ENCODE measurements at regions not wholly inside any gene's neighbourhood (a gene's known extent, or its start where the extent isn't known, plus 50 kb on each side); places are given as distances from the start of the nearest gene placed in this dataset.

DNA sequence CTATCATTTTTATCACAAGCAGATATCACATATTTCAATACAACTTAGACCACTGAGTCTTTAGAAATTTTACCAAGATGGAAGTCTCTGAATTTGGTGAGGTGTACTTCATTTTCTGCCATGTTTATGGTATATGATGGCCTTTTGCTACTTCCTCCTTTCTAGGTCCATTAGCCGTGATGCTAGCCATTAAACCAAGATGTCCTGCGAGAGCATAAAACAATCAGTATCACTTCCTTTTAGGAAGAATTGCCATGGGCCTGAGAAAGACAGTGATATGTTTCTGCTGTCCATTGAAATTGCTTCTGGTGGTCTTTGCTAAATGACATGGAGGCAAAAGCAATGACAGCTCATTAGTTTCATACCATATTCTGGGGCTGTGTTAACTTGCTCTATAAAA, 1851.7 kb upstream of the IGFBP7 start:
- Histone ChIP-seq H3K9ac (ENCODE audit: low read depth, low read length, poor library complexity, severe bottlenecking) (no peak overlapping the region), H3F3A (ENCODE audit: low read depth) (no peaks in the 10 kb centered on the region), H3K9me3 (ENCODE audit: insufficient read depth, low read depth, low read length) (no peaks in the 10 kb centered on the region), H3K27me3 (ENCODE audit: insufficient read depth, low read length, poor library complexity, severe bottlenecking) (no peaks in the 10 kb centered on the region), H3K4me2 (ENCODE audit: low read depth, low read length, poor library complexity, severe bottlenecking) (no peak overlapping the region), H3K4me3 (ENCODE audit: low read length, poor library complexity, severe bottlenecking) (no peak overlapping the region), H3K4me1 (ENCODE audit: insufficient read depth, low read length, poor library complexity, severe bottlenecking) (no peaks in the 10 kb centered on the region), H3K9me2 (replicated peaks; ENCODE audit: low read depth, low read length) (no peaks in the 10 kb centered on the region), H3K79me2 (ENCODE audit: insufficient read depth, low read length) (no peaks in the 10 kb centered on the region), H2AFZ (ENCODE audit: low read length) (no peak overlapping the region), H4K20me1 (ENCODE audit: insufficient read depth, low read length, poor library complexity, severe bottlenecking) (no peaks in the 10 kb centered on the region), H3K36me3 (ENCODE audit: insufficient read depth, low read length) (no peaks in the 10 kb centered on the region)
- TF ChIP-seq, protein P1, sequence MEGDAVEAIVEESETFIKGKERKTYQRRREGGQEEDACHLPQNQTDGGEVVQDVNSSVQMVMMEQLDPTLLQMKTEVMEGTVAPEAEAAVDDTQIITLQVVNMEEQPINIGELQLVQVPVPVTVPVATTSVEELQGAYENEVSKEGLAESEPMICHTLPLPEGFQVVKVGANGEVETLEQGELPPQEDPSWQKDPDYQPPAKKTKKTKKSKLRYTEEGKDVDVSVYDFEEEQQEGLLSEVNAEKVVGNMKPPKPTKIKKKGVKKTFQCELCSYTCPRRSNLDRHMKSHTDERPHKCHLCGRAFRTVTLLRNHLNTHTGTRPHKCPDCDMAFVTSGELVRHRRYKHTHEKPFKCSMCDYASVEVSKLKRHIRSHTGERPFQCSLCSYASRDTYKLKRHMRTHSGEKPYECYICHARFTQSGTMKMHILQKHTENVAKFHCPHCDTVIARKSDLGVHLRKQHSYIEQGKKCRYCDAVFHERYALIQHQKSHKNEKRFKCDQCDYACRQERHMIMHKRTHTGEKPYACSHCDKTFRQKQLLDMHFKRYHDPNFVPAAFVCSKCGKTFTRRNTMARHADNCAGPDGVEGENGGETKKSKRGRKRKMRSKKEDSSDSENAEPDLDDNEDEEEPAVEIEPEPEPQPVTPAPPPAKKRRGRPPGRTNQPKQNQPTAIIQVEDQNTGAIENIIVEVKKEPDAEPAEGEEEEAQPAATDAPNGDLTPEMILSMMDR (conservative IDR thresholded peaks at IDR 0.05; ENCODE audit: low read length) = no peak
- TF ChIP-seq EZH2phosphoT487 (IDR thresholded peaks at IDR 0.05; ENCODE audit: borderline replicate concordance) = no peak

DNA sequence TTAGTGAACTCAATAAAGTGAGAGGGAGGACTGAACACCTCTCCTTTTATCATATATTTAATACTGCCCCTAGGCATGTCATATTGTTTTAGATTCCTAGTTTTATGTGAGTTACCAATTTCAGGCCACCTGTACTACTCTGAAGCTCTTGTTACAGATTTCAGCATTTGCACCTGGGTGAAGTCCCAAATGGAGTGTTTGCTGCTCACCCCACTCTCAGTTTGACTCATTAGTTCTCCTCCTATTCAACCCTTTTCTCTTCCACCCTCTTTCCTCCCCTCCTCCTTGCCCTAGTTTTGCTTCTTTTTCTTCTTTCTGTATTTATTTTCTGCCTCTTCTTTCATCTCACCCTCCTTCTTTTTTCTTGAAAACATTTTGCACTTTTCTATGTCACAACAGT, 1852.2 kb upstream of the IGFBP7 start:
- Histone ChIP-seq H3K9me3 (ENCODE audit: insufficient read depth, low read depth, low read length) (no peaks in the 10 kb centered on the region), H3F3A (ENCODE audit: low read depth) (no peaks in the 10 kb centered on the region), H3K36me3 (ENCODE audit: insufficient read depth, low read length) (no peaks in the 10 kb centered on the region), H3K79me2 (ENCODE audit: insufficient read depth, low read length) (no peaks in the 10 kb centered on the region), H3K4me1 (ENCODE audit: insufficient read depth, low read length, poor library complexity, severe bottlenecking) (no peaks in the 10 kb centered on the region), H4K20me1 (ENCODE audit: insufficient read depth, low read length, poor library complexity, severe bottlenecking) (no peaks in the 10 kb centered on the region), H3K4me3 (ENCODE audit: low read length, poor library complexity, severe bottlenecking) (no peak overlapping the region), H2AFZ (ENCODE audit: low read length) (no peak overlapping the region), H3K27me3 (ENCODE audit: insufficient read depth, low read length, poor library complexity, severe bottlenecking) (no peaks in the 10 kb centered on the region), H3K4me2 (ENCODE audit: low read depth, low read length, poor library complexity, severe bottlenecking) (no peak overlapping the region), H3K9ac (ENCODE audit: low read depth, low read length, poor library complexity, severe bottlenecking) (no peak overlapping the region), H3K9me2 (replicated peaks; ENCODE audit: low read depth, low read length) (no peaks in the 10 kb centered on the region)
- no peak for TF ChIP-seq EZH2phosphoT487 (IDR thresholded peaks at IDR 0.05; ENCODE audit: borderline replicate concordance)
- TF ChIP-seq, protein P1 (conservative IDR thresholded peaks at IDR 0.05; ENCODE audit: low read length) = no peak

DNA sequence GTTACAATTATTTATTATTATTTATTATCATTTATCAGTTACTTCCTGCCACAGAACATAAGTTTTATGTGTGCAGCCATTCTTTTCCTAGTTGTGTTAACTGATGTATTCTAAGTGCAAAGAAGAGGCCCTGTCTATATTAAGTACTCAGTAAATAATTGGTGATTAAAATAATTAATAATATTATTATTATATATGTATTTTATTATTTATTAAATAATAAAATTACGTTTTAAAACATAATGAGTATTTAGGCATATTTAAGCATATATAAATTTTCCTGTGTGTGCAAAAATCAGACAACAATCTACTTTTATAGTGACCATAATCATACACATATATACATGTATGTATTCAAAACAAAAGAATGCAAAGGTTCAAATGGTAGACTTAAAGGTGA, 1871.6 kb upstream of the IGFBP7 start:
- no peak overlapping the region for H3K4me3 ChIP-seq (ENCODE audit: low read length, poor library complexity, severe bottlenecking)
- H3K4me1 ChIP-seq (ENCODE audit: insufficient read depth, low read length, poor library complexity, severe bottlenecking) = no peaks in the 10 kb centered on the region
- no peak overlapping the region for H2AFZ ChIP-seq (ENCODE audit: low read length)
- H3K9me2 ChIP-seq (replicated peaks; ENCODE audit: low read depth, low read length) = no peaks in the 10 kb centered on the region
- H3K27me3 ChIP-seq (ENCODE audit: insufficient read depth, low read length, poor library complexity, severe bottlenecking) = no peaks in the 10 kb centered on the region
- H3K9me3 ChIP-seq (ENCODE audit: insufficient read depth, low read depth, low read length) = no peaks in the 10 kb centered on the region
- no peaks in the 10 kb centered on the region for H3F3A ChIP-seq (ENCODE audit: low read depth)
- no peak overlapping the region for H3K4me2 ChIP-seq (ENCODE audit: low read depth, low read length, poor library complexity, severe bottlenecking)
- no peaks in the 10 kb centered on the region for H4K20me1 ChIP-seq (ENCODE audit: insufficient read depth, low read length, poor library complexity, severe bottlenecking)
- TF ChIP-seq EZH2phosphoT487 (IDR thresholded peaks at IDR 0.05; ENCODE audit: borderline replicate concordance) = no peak
- TF ChIP-seq, protein P1 (conservative IDR thresholded peaks at IDR 0.05; ENCODE audit: low read length) = no peak
- no peak overlapping the region for H3K9ac ChIP-seq (ENCODE audit: low read depth, low read length, poor library complexity, severe bottlenecking)
- H3K79me2 ChIP-seq (ENCODE audit: insufficient read depth, low read length) = no peaks in the 10 kb centered on the region
- no peaks in the 10 kb centered on the region for H3K36me3 ChIP-seq (ENCODE audit: insufficient read depth, low read length)
